SH-SY5Y (cell line): ENCODE measurements at regions not wholly inside any gene's neighbourhood (a gene's known extent, or its start where the extent isn't known, plus 50 kb on each side); places are given as distances from the start of the nearest gene placed in this dataset.
A peak's percentile ranks its signal among the peaks of the same experiment; 100 is the strongest.

ENCODE experiments used
- GATA2 ChIP-seq: IDR thresholded peaks from 2 replicates; pipeline ENCODE4 v1.6.1; 2011; ENCODE audit warnings: mild to moderate bottlenecking, low read depth, low read length
- GATA3 ChIP-seq: IDR thresholded peaks from 2 replicates; pipeline ENCODE4 v1.6.1; 2011; ENCODE audit warnings: low read depth, mild to moderate bottlenecking, low read length, moderate library complexity

DNA sequence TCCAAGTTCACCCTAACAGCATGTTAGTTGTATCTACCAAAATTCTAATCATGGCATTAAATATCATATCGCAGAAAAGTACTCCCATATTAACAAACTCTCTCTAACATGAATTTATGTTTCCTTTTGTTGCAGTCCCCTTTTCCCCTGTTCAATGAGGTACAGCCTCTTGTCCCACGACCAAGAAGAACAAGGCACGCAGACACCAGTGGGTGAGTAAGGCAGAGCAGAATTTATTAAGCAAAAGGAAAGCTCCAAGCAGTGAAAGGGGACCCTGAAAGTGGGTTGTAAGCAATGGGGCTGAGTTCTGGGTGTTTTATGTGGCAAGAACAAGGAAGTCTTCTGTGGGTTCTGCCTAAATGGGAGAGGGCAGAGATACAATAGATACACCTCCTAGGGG lies 183.5 kb downstream of the LURAP1L start:
- TF ChIP-seq GATA3 (no peak), GATA2 (no peak)

DNA sequence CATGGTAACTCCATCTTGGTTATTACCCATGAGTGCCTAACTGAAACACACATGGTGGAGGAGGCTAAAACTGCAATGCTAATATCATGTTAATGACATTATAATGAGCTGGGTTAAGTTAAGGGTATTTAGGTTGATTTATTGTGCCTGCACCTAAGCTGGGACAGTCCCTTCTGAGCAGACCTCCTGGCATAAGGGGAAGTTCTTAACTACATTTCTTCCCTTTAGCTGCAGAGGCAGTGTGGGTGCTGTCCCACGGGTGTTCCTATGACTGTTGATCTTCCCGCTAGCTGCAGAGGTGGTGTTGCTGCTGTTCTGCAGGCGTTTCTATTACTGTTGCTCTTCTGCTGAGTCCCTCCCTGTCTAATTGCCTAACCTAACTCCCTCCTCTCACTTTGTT lies 183.9 kb downstream of the LURAP1L start:
- no peak for TF ChIP-seq GATA2
- no peak for TF ChIP-seq GATA3

DNA sequence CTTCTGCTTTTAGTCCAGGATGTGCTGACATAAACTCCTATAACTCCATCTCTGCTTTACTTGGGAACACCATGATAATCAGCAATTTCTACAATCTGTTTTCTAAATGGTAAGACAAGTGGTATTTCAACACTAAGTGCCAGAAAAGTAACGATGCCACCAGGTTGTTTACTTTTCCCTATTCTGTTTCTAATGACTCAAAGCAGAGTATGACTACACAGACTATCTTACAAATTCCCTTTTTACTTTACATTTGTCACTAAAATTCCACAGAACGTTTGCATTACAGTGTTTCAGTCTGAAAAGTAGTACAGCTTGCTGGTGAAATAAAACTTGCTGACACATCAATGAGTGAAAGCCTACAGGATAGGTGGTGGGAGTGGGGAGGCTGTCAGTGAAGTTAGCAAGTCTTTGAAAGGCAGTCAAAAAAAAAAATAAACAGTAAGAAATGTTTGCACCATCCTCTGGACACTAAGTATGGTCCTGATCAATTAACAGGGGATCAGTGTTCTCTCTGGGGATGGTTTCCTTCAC lies 186.5 kb downstream of the LURAP1L start:
- TF ChIP-seq GATA3 (no peak), GATA2 (no peak)

DNA sequence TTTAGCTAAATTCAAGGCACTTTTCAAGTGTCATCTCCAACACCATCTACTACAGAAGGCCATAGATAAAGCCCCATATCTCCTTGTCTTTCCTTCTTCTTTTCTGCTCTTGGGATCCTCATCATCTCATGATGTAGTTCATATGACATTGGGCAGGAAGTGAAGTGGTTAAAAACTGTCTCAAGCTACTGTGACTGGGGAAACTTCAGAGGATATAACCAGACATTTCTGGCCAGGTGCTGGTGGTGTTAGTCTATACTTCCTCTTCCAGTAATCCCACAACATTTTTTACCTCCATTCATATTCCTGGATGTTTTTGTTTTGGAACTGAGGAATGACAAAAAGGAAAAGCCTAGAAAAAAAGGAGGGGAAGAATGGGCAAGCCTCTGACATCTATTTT lies 188.7 kb downstream of the LURAP1L start:
- TF ChIP-seq GATA3, result no peak
- no peak for TF ChIP-seq GATA2

DNA sequence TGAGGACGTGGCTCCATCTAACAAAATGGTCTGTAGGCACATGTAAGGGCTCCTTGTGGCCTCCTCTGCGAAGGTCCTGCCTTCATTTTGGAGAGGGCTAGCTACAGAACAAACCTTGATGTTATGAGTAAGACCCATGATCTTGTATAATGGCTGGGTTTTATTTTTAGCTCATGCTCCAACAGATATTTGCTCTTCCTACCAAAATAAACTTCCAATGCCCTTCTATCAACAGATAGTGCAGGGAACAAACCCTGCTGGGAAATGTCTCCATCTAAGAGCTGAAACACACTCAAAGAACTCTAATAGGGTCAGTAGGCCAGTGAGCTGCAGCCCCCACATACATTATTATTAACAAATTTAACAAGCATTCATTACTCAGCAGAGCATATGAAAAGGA lies 189.5 kb downstream of the LURAP1L start:
- TF ChIP-seq GATA2, result no peak
- no peak for TF ChIP-seq GATA3

DNA sequence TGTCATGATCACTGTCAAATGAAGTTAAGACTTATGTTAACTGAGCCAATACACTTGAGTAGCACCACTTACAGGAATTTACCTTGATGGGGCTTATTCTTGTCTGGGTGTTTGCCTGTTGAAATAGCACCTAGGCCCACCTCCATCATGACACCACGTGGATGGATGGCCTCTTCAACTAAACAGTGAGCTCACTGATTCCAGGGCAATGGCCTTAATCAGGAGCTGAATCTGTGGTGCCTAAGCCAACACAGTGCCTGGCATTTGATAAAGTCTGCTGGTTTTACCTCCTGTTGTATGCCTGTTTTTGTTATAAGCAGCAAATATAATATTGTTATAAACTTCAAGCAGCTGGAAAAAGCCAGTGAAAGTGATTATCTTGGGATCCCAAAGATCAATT lies 190.5 kb downstream of the LURAP1L start:
- peak; percentile 34; the same call in 1 of the 2 replicates for TF ChIP-seq GATA3
- TF ChIP-seq GATA2, result peak; percentile 59

DNA sequence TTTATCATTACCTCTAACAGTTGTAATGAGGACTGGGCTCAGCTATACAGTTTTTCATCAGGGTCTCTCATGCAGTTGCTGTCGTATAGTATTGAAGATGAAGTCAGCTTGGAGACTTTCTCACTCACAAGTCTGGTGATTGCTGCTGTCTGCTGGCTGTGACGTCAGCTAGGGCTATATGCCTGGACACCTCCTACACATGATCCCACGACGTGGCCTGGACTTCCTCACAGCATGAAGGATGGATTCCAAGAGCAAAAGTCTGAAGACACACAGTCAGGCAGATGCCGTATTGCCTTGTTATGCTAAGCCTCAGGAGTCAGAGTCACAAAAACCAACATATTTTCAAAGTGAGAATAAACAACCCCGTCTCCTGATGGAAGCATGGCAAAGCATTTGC lies 193.3 kb downstream of the LURAP1L start:
- TF ChIP-seq GATA3 (no peak), GATA2 (no peak)

DNA sequence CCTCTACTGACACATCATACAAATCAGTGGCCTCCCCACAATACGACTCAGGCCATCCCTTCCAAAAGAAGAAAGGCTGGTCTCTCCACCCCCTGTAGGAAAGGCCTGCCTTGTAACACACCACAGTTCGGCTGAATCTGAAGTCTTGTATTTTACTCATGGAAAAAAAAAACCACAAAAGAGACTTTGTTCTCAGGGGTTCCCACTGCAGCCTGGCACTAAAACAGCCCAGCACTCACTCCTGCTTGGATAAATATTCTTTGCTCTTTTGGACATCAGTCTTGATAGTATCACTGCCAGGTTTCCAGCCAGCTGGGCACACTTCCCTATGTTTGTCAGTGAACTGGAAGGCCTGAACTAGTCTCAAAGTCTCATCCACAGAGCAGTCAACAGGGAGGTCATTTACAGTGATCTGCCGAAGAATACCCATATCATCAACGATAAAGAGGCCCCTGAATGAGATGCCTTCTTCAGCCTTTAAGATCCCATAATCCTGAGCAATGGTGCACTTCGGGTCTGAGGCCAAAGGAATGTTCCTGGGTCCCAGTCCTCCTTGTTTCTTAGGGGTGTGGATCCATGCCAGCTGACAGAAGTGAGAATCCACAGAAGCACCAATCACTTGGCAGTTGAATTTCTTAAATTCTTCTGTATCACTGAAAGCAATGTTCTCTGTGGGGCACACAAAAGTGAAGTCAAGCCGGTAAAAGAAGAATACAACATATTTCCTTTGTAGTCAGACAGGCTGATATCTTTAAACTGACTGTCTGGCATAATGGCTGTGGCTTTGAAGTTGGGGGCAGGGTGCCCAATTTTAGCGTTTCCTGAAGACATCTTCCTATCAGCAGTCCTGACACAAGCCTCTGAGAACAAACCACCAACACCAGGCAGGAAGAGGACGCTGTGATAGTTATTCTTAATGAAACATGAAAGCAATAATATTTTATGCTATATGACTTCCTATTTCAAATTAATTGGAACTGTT lies 198.1 kb downstream of the LURAP1L start:
- TF ChIP-seq GATA3 (no peak), GATA2 (no peak)

DNA sequence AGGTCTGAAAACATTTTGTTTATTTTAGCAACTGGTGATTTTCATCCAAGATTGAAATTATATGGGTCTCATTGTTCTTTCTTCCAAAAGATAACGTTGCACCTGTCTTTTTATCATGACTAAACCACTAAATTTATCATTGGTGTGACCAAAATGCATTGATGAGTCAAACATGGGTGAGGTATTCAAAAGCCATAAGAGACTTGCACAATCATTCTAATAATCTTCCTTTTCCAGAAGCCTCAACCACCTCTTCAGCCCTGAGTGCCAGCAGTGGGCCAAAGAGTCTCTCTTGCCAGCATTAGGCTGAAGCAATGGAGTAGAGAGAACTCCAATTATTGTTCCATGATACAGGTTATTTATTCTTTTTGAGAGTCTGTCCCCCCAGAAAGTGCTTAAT lies 198.9 kb downstream of the LURAP1L start:
- no peak for TF ChIP-seq GATA3
- no peak for TF ChIP-seq GATA2

DNA sequence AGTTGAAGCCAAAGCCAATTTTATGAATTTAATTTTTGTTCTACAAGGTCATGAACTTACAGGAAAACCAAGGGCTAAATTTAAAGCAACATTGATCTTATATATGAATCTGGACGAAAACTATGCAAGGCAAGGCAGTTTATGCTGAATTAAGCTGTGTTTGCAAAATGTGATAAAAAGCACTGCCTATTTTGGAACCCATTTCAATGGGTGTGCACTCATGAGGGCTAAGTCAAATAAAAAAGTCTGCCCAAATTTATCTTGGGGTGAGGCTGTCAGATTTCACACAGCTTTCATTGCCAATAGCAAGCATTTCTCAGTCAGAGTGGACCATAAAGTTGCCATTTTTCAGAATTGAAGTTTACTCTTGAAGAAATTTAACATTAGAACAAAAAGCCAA lies 199.9 kb downstream of the LURAP1L start:
- TF ChIP-seq GATA2 (no peak), GATA3 (no peak)

DNA sequence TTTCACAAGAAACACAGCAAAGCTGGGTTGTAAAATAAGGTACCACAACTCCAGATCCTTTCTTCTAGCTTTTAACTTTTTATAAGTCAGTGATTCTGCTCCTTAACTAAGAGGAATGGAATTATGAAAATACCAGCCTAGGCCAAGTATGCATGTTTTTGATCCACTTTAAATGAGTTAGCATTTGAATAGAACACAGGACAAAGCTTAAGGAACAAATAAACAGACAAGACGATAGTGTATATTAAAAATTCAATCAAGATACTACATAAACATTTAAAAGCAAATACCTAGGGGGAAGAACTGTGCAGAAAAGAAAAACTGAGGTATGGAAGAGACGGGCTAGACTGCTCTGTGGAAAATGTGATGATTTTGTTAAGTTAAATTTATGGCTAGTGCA lies 200.7 kb downstream of the LURAP1L start:
- TF ChIP-seq GATA2, result no peak
- TF ChIP-seq GATA3, result no peak

DNA sequence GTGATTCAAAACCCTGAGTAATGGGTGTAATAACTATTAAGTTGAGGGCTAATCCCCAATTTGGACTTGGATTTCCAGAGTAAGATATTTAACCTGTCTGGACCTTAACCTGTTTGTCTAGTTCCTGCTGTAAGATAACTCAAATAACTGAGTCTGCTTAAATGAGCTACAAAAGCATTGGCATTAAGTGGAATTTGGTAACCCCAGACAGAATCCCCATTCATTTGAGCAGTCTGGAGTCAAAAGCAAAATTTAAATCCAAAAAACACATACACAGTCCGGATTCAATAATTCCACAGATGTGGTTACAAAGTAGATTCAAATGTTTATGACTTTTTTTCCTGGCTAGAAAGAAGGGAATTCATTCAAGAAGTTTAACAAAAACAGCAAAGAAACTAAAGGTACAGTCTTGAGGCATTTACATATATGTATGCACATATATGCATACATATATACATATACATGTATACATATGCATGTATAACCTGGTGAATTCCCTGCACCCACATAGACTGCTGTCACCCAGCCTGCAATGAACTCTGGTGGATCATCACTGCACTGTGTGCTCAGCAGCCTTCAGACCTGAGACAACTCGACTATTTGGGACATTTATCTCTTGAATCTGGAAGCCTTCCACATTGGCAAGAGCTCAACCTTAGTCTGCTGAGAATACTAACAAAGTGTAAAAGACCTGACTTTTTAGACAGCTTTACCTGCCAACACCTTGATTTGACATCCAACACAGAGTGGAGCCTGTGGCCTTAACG lies 205.4 kb downstream of the LURAP1L start:
- no peak for TF ChIP-seq GATA3

DNA sequence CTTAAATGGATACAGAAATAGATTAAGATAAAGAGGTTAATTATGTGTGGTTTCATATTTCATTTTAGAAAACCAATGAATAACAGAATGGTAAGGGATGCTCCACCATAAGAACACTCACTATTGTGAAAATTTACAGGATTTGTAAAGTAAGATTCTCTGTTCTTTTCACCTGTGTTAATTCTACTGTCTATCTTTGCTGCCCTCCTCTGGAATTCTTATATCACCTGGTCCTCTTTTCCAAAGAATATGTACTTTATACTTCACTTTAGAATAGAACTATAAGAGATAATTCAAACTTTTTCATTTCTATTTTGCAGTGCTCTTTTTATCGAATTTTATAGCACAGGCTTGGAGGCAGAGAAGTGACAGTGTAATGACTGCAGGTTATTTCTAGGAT lies 213.4 kb downstream of the LURAP1L start:
- no peak for TF ChIP-seq GATA2
- no peak for TF ChIP-seq GATA3

DNA sequence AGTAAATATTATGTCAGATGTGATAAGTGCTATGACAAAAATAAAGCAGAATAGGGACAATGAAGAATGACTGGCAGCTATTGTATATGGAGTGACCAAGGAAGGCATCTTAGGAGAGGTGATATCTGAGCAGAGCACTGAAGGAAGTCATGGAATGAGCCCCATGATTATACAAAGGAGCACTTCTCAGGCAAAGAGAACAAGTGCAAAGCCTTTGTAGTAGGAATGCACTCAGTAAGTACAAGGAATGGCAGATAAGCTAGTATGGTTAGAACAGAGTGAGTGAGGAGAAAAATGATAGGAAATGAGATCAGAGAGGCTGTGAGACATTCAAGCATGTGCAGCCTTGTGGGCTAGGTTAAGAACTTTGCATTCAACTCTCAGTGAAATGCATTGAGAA lies 214.8 kb downstream of the LURAP1L start:
- TF ChIP-seq GATA2 (no peak), GATA3 (no peak)
